ENCODE measurements at regions not wholly inside any gene's neighbourhood (a gene's known extent, or its start where the extent isn't known, plus 50 kb on each side); places are given as distances from the start of the nearest gene placed in this dataset.

- H3K4me3 Mint-ChIP-seq (ENCODE audit: unreplicated experiment): no peak overlapping the region
- no peak overlapping the region for H3K27ac Mint-ChIP-seq (ENCODE audit: low read depth, unreplicated experiment)
- intact Hi-C loops (cut with micrococcal nuclease): no loop called here
- ChIA-PET POLR2A (no interaction called here), CTCF (no interaction called here)
- no peak for DNase-seq (ENCODE audit: unreplicated experiment)
- H3K36me3 Mint-ChIP-seq (ENCODE audit: insufficient read depth, unreplicated experiment): no peaks in the 10 kb centered on the region
- no peaks in the 10 kb centered on the region for H3K27me3 Mint-ChIP-seq (ENCODE audit: insufficient read depth, unreplicated experiment)
- H3K9me3 Mint-ChIP-seq (ENCODE audit: unreplicated experiment): no peaks in the 10 kb centered on the region
- H3K4me1 Mint-ChIP-seq (ENCODE audit: insufficient read depth, unreplicated experiment): no peaks in the 10 kb centered on the region
- TF ChIP-seq, protein P1, sequence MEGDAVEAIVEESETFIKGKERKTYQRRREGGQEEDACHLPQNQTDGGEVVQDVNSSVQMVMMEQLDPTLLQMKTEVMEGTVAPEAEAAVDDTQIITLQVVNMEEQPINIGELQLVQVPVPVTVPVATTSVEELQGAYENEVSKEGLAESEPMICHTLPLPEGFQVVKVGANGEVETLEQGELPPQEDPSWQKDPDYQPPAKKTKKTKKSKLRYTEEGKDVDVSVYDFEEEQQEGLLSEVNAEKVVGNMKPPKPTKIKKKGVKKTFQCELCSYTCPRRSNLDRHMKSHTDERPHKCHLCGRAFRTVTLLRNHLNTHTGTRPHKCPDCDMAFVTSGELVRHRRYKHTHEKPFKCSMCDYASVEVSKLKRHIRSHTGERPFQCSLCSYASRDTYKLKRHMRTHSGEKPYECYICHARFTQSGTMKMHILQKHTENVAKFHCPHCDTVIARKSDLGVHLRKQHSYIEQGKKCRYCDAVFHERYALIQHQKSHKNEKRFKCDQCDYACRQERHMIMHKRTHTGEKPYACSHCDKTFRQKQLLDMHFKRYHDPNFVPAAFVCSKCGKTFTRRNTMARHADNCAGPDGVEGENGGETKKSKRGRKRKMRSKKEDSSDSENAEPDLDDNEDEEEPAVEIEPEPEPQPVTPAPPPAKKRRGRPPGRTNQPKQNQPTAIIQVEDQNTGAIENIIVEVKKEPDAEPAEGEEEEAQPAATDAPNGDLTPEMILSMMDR (IDR thresholded peaks at IDR 0.05; ENCODE audit: unreplicated experiment): no peak
- BruUV-seq (replicated peaks): no TSS peak
Observed at GRCh38 chr2:192469612-192470011, 274.9 kb upstream of the TMEFF2 start.

- H3K27me3 Mint-ChIP-seq (ENCODE audit: insufficient read depth, unreplicated experiment): no peaks in the 10 kb centered on the region
- H3K27ac Mint-ChIP-seq (ENCODE audit: low read depth, unreplicated experiment): no peak overlapping the region
- no peaks in the 10 kb centered on the region for H3K9me3 Mint-ChIP-seq (ENCODE audit: unreplicated experiment)
- TF ChIP-seq, protein P1 (IDR thresholded peaks at IDR 0.05; ENCODE audit: unreplicated experiment): no peak
- intact Hi-C loops (cut with micrococcal nuclease): no loop called here
- no peaks in the 10 kb centered on the region for H3K4me1 Mint-ChIP-seq (ENCODE audit: insufficient read depth, unreplicated experiment)
- ChIA-PET POLR2A (no interaction called here), CTCF (no interaction called here)
- no TSS peak for BruUV-seq (replicated peaks)
- no peak for DNase-seq (ENCODE audit: unreplicated experiment)
- no peak overlapping the region for H3K4me3 Mint-ChIP-seq (ENCODE audit: unreplicated experiment)
- H3K36me3 Mint-ChIP-seq (ENCODE audit: insufficient read depth, unreplicated experiment): no peaks in the 10 kb centered on the region
Observed at GRCh38 chr2:192467953-192468660, 273.4 kb upstream of the TMEFF2 start.

GRCh38 chr2:192465141-192465540 lies 270.4 kb upstream of the TMEFF2 start:
- DNase-seq (ENCODE audit: unreplicated experiment): no peak
- Mint-ChIP-seq H3K27me3 (ENCODE audit: insufficient read depth, unreplicated experiment) (no peaks in the 10 kb centered on the region), H3K27ac (ENCODE audit: low read depth, unreplicated experiment) (no peak overlapping the region), H3K36me3 (ENCODE audit: insufficient read depth, unreplicated experiment) (no peaks in the 10 kb centered on the region), H3K9me3 (ENCODE audit: unreplicated experiment) (no peaks in the 10 kb centered on the region), H3K4me1 (ENCODE audit: insufficient read depth, unreplicated experiment) (no peaks in the 10 kb centered on the region), H3K4me3 (ENCODE audit: unreplicated experiment) (no peak overlapping the region)
- intact Hi-C loops (cut with micrococcal nuclease): no loop called here
- TF ChIP-seq, protein P1 (IDR thresholded peaks at IDR 0.05; ENCODE audit: unreplicated experiment): no peak
- ChIA-PET POLR2A (no interaction called here), CTCF (no interaction called here)
- BruUV-seq (replicated peaks): no TSS peak

DNA sequence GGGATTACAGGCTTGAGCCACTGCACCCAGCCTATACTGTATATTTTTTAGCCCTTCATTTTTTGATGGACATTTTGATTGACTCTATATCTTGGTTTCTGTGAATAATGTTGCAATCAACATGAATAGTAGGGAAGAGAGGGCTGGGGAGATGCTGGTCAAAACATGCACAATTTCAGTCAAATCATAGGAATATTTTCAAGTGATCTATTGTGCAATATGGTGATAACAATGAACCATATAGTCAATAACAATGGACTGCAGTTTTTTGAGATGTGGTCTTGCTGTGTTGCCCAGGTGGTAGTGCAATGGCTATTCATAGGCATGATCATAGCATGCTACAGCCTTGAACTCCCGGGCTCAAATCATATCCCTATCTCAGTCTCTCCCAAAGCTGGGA lies 264.7 kb upstream of the TMEFF2 start:
- H3K27me3 Mint-ChIP-seq (ENCODE audit: insufficient read depth, unreplicated experiment): no peaks in the 10 kb centered on the region
- DNase-seq (ENCODE audit: unreplicated experiment): no peak
- no peak overlapping the region for H3K27ac Mint-ChIP-seq (ENCODE audit: low read depth, unreplicated experiment)
- no peak overlapping the region for H3K4me3 Mint-ChIP-seq (ENCODE audit: unreplicated experiment)
- ChIA-PET POLR2A (no interaction called here), CTCF (interaction anchor here (0.6 kb wide), 1 partner anchor 454 kb away, joined by 3 read pairs; no protein-coding TSS in a partner anchor)
- intact Hi-C loops (cut with micrococcal nuclease): no loop called here
- no peaks in the 10 kb centered on the region for H3K9me3 Mint-ChIP-seq (ENCODE audit: unreplicated experiment)
- BruUV-seq (replicated peaks): no TSS peak
- H3K36me3 Mint-ChIP-seq (ENCODE audit: insufficient read depth, unreplicated experiment): no peaks in the 10 kb centered on the region
- TF ChIP-seq, protein P1 (IDR thresholded peaks at IDR 0.05; ENCODE audit: unreplicated experiment): no peak
- no peaks in the 10 kb centered on the region for H3K4me1 Mint-ChIP-seq (ENCODE audit: insufficient read depth, unreplicated experiment)
